Natural killer cell (primary cell): ENCODE measurements at regions not wholly inside any gene's neighbourhood (a gene's known extent, or its start where the extent isn't known, plus 50 kb on each side); places are given as distances from the start of the nearest gene placed in this dataset.
"Not testable (repeated sequence)": the region's sequence is repeated elsewhere in the genome, so short reads cannot be mapped to it uniquely, and the experiment has no call there.

Source experiments
- ATAC-seq, 3 donors: fragments of 150-1000 bp in 2 of 3; fragments of 200-7000 bp in 1 of 3; cut with Tn5 transposase; 1 replicate in 1 of 3; 2 replicates in 2 of 3; pipeline ENCODE4 v1.10.0; 2021; ENCODE audit warnings: mild to moderate bottlenecking in 2 of 3, moderate library complexity in 2 of 3
- DNase-seq, 2 donors: peaks; one replicate each; pipeline versions ENCODE4 v3.0.0 to v3.0.0-alpha.2; 2013 to 2021; ENCODE audit warnings: mixed read lengths in 1 of 2
- H3K27ac ChIP-seq: one replicate; pipeline ENCODE4 v1.5.1; 2013; ENCODE audit warnings: mild to moderate bottlenecking, low read length
- H3K27me3 ChIP-seq: one replicate; pipeline ENCODE4 v1.6.1; 2013; ENCODE audit warnings: low read length; ENCODE audit not compliant: control insufficient read depth, insufficient read depth
- H3K36me3 ChIP-seq: one replicate; pipeline ENCODE4 v1.6.1; 2013; ENCODE audit warnings: low read length; ENCODE audit not compliant: control insufficient read depth, insufficient read depth
- H3K4me1 ChIP-seq: one replicate; pipeline ENCODE4 v1.6.1; 2013; ENCODE audit warnings: low read length; ENCODE audit not compliant: control insufficient read depth, insufficient read depth
- H3K4me3 ChIP-seq: one replicate; pipeline ENCODE4 v1.5.1; 2013; ENCODE audit warnings: low read length
- H3K9me3 ChIP-seq: one replicate; pipeline ENCODE4 v1.6.1; 2013; ENCODE audit warnings: low read length; ENCODE audit not compliant: control insufficient read depth, insufficient read depth
- H3K27ac Mint-ChIP-seq, 2 donors: one replicate each; pipeline ENCODE4 v1.8.0; 2022; ENCODE audit warnings: mild to moderate bottlenecking in 2 of 2, mixed read lengths in 2 of 2, moderate library complexity in 1 of 2
- H3K27me3 Mint-ChIP-seq, 2 donors: one replicate each; pipeline ENCODE4 v1.8.0; 2022; ENCODE audit warnings: low read depth in 2 of 2, mixed read lengths in 2 of 2
- H3K36me3 Mint-ChIP-seq: one replicate; pipeline ENCODE4 v1.8.0; 2022; ENCODE audit warnings: mixed read lengths
- H3K4me1 Mint-ChIP-seq, 2 donors: one replicate each; pipeline ENCODE4 v1.8.0; 2022; ENCODE audit warnings: mixed read lengths in 2 of 2
- H3K4me3 Mint-ChIP-seq: one replicate; pipeline ENCODE4 v1.8.0; 2022; ENCODE audit warnings: mild to moderate bottlenecking, moderate library complexity, mixed read lengths
- H3K9me3 Mint-ChIP-seq, 2 donors: one replicate each; pipeline ENCODE4 v1.8.0; 2022; ENCODE audit warnings: mixed read lengths in 2 of 2
- WGBS: methylation state at CpG from one replicate; pipeline ENCODE4 v1.1.7; 2013; ENCODE audit warnings: missing lambda C conversion rate; ENCODE audit not compliant: insufficient coverage; 5-methylcytosine and 5-hydroxymethylcytosine counted together
- intact Hi-C: fragments of 100-400 bp; cut with micrococcal nuclease; formaldehyde crosslinking; loops from one replicate; pipeline ENCODE4 v1.14.2; 2022
- TF ChIP-seq, protein P1 (sequence below): fragments of 200-600 bp; IDR thresholded peaks from one replicate; pipeline ENCODE4 v1.8.0; 2022; ENCODE audit warnings: antibody characterized with exemption

GRCh38 chr14:38646391-38646790 is 390.5 kb upstream of the CLEC14A start:
- ATAC-seq: no peak
- 75% methylated on average over 2 of the region's 2 CpGs for WGBS
- intact Hi-C loops: no loop called here

DNA sequence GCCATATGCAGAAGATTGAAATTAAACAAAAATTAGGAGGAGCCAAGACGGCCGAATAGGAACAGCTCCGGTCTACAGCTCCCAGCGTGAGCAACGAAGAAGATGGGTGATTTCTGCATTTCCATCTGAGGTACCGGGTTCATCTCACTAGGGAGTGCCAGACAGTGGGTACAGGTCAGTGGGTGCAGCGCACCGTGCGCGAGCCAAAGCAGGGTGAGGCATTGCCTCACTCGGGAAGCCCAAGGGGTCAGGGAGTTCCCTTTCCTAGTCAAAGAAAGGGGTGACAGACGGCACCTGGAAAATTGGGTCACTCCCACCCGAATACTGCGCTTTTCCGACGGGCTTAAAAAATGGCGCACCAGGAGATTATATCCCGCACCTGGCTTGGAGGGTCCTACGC is 379.0 kb upstream of the CLEC14A start:
- H3K36me3 Mint-ChIP-seq: peaks cover 15% of the 10 kb centered on the region
- ATAC-seq, DNase-seq, H3K27ac Mint-ChIP-seq, H3K4me3 Mint-ChIP-seq, H3K27me3 ChIP-seq, intact Hi-C loops, H3K36me3 ChIP-seq, H3K9me3 ChIP-seq, H3K4me3 ChIP-seq, H3K4me1 ChIP-seq, H3K27ac ChIP-seq, H3K27me3 Mint-ChIP-seq, H3K4me1 Mint-ChIP-seq: not testable (repeated sequence)
- 97% methylated on average over 19 of the region's 19 CpGs for WGBS
- peaks cover 10 to 19% of the 10 kb centered on the region in 2 donors for H3K9me3 Mint-ChIP-seq

More at GRCh38 chr14:38646391-38646790, 390.5 kb upstream of the CLEC14A start:
- no peaks in the 10 kb centered on the region for H3K27me3 Mint-ChIP-seq
- H3K4me3 Mint-ChIP-seq: no peak overlapping the region
- H3K4me1 Mint-ChIP-seq: no peaks in the 10 kb centered on the region
- no peaks in the 10 kb centered on the region for H3K36me3 ChIP-seq
- no peak overlapping the region for H3K27ac Mint-ChIP-seq
- DNase-seq: no peak
- no peak overlapping the region for H3K27ac ChIP-seq
- TF ChIP-seq, protein P1, sequence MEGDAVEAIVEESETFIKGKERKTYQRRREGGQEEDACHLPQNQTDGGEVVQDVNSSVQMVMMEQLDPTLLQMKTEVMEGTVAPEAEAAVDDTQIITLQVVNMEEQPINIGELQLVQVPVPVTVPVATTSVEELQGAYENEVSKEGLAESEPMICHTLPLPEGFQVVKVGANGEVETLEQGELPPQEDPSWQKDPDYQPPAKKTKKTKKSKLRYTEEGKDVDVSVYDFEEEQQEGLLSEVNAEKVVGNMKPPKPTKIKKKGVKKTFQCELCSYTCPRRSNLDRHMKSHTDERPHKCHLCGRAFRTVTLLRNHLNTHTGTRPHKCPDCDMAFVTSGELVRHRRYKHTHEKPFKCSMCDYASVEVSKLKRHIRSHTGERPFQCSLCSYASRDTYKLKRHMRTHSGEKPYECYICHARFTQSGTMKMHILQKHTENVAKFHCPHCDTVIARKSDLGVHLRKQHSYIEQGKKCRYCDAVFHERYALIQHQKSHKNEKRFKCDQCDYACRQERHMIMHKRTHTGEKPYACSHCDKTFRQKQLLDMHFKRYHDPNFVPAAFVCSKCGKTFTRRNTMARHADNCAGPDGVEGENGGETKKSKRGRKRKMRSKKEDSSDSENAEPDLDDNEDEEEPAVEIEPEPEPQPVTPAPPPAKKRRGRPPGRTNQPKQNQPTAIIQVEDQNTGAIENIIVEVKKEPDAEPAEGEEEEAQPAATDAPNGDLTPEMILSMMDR: no peak
- peaks cover 2 to 6% of the 10 kb centered on the region in 2 donors for H3K9me3 Mint-ChIP-seq
- H3K9me3 ChIP-seq: no peaks in the 10 kb centered on the region
- no peaks in the 10 kb centered on the region for H3K27me3 ChIP-seq
- no peaks in the 10 kb centered on the region for H3K4me1 ChIP-seq
- H3K4me3 ChIP-seq: no peak overlapping the region
- H3K36me3 Mint-ChIP-seq: no peaks in the 10 kb centered on the region

- TF ChIP-seq, protein P1: no peak
- Mint-ChIP-seq H3K36me3 (peaks cover 19% of the 10 kb centered on the region), H3K9me3 (peaks cover 10 to 14% of the 10 kb centered on the region in 2 donors), H3K27me3 (no peaks in the 10 kb centered on the region), H3K27ac (no peak overlapping the region), H3K4me1 (no peaks in the 10 kb centered on the region), H3K4me3 (no peak overlapping the region)
- ATAC-seq: no peak
- intact Hi-C loops: no loop called here
- no peak overlapping the region for H3K4me3 ChIP-seq
- H3K27ac ChIP-seq: no peak overlapping the region
- DNase-seq: no peak
- 89% methylated on average over 3 of the region's 3 CpGs for WGBS
- no peaks in the 10 kb centered on the region for H3K4me1 ChIP-seq
- no peaks in the 10 kb centered on the region for H3K36me3 ChIP-seq
- no peaks in the 10 kb centered on the region for H3K27me3 ChIP-seq
- peaks cover 7% of the 10 kb centered on the region for H3K9me3 ChIP-seq
Observed at GRCh38 chr14:38629412-38629811, 373.5 kb upstream of the CLEC14A start.

DNA sequence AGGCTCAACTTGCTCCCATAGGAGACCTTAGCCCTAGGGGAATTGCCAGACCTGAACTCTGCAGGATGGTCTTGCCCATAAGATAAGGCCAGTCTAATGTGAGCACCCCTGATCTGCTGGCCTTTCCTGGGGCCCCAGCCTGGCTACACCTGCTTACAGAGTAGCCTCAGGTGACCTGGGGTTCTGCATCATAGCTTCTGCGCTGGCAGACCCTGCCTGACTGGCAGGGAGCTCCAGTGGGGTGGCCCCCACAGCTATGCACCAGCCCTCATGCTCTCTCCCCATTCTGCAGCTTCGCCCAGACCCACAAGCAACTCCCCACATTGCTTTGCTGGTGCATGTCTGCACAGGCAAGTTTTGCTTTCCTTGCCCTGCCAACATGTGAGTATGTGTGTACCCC is 371.3 kb upstream of the CLEC14A start:
- Histone ChIP-seq H3K27ac (no peak overlapping the region), H3K36me3 (no peaks in the 10 kb centered on the region), H3K4me3 (no peak overlapping the region), H3K27me3 (no peaks in the 10 kb centered on the region), H3K9me3 (peaks cover 10% of the 10 kb centered on the region), H3K4me1 (no peaks in the 10 kb centered on the region)
- H3K4me3 Mint-ChIP-seq: no peak overlapping the region
- peaks cover 13 to 14% of the 10 kb centered on the region in 2 donors for H3K9me3 Mint-ChIP-seq
- intact Hi-C loops: no loop called here
- peaks cover 8% of the 10 kb centered on the region for H3K36me3 Mint-ChIP-seq
- TF ChIP-seq, protein P1: no peak
- ATAC-seq: no peak
- 76% methylated on average over 2 of the region's 2 CpGs for WGBS
- no peaks in the 10 kb centered on the region for H3K27me3 Mint-ChIP-seq
- H3K4me1 Mint-ChIP-seq: no peaks in the 10 kb centered on the region
- H3K27ac Mint-ChIP-seq: no peak overlapping the region
- no peak for DNase-seq
